Smooth muscle cell (in vitro differentiated cells): ENCODE measurements at regions not wholly inside any gene's neighbourhood (a gene's known extent, or its start where the extent isn't known, plus 50 kb on each side); places are given as distances from the start of the nearest gene placed in this dataset.

Experiments used
- DNase-seq: peaks from one replicate; lab custom pipeline; 2025; ENCODE audit not compliant: unreplicated experiment; lab: John Stamatoyannopoulos, UW
- H2AFZ ChIP-seq: fragments of 200-600 bp; sonication (generic); 2 replicates; pipeline ENCODE4 v1.6.0; 2016; ENCODE audit warnings: antibody characterized with exemption, low read depth, mild to moderate bottlenecking
- H3F3A ChIP-seq: fragments of 200-600 bp; sonication (generic); 2 replicates; pipeline ENCODE4 v1.6.0; 2017; ENCODE audit warnings: antibody characterized with exemption, low read depth
- H3K27ac ChIP-seq: fragments of 200-600 bp; sonication (generic); 2 replicates; pipeline ENCODE4 v1.5.1; 2016; ENCODE audit warnings: low read depth, mild to moderate bottlenecking
- H3K27me3 ChIP-seq: fragments of 200-600 bp; sonication (generic); 2 replicates; pipeline ENCODE4 v1.6.1; 2016; ENCODE audit warnings: low read depth, mild to moderate bottlenecking
- H3K36me3 ChIP-seq: fragments of 200-600 bp; sonication (generic); 2 replicates; pipeline ENCODE4 v1.5.1; 2016; ENCODE audit warnings: low read depth
- H3K4me1 ChIP-seq: fragments of 200-600 bp; sonication (generic); 2 replicates; pipeline ENCODE4 v1.5.1; 2016; ENCODE audit warnings: low read depth
- H3K4me2 ChIP-seq: fragments of 200-600 bp; sonication (generic); 2 replicates; pipeline ENCODE4 v1.6.0; 2016; ENCODE audit warnings: mild to moderate bottlenecking
- H3K4me3 ChIP-seq: fragments of 200-600 bp; sonication (generic); 2 replicates; pipeline ENCODE4 v1.5.1; 2016; ENCODE audit warnings: mild to moderate bottlenecking
- H3K79me2 ChIP-seq: fragments of 200-600 bp; sonication (generic); 2 replicates; pipeline ENCODE4 v1.6.0; 2016; ENCODE audit warnings: low read depth, mild to moderate bottlenecking
- H3K9ac ChIP-seq: fragments of 200-600 bp; sonication (generic); 2 replicates; pipeline ENCODE4 v1.6.0; 2016; ENCODE audit warnings: low read depth
- H3K9me3 ChIP-seq: fragments of 200-600 bp; sonication (generic); replicated peaks from 2 replicates; pipeline ENCODE4 v1.5.1; 2016; ENCODE audit warnings: low read depth
- H4K20me1 ChIP-seq: fragments of 200-600 bp; sonication (generic); 2 replicates; pipeline ENCODE4 v1.6.0; 2016; ENCODE audit warnings: low read depth
- CTCF ChIP-seq: fragments of 200-600 bp; sonication (generic); IDR thresholded peaks from 2 replicates; pipeline ENCODE4 v1.5.1; 2017; ENCODE audit warnings: borderline replicate concordance, mild to moderate bottlenecking, antibody characterized with exemption; ENCODE audit not compliant: insufficient read depth, poor library complexity, severe bottlenecking
- WGBS: methylation state at CpG from one replicate; pipeline ENCODE4 v1.1.7; 2016; ENCODE audit warnings: low lambda C conversion rate; 5-methylcytosine and 5-hydroxymethylcytosine counted together

GRCh38 chr10:30227481-30227880 is 121.6 kb downstream of the MTPAP start:
- no peaks in the 10 kb centered on the region for H3K79me2 ChIP-seq
- no peaks in the 10 kb centered on the region for H3F3A ChIP-seq
- no peak overlapping the region for H3K4me2 ChIP-seq
- H3K27me3 ChIP-seq, result no peaks in the 10 kb centered on the region
- no peaks in the 10 kb centered on the region for H3K36me3 ChIP-seq
- H3K4me3 ChIP-seq, result no peak overlapping the region
- WGBS, result 80% methylated on average over 6 of the region's 6 CpGs
- H3K9ac ChIP-seq, result no peak overlapping the region
- DNase-seq, result no peak
- TF ChIP-seq CTCF, result no peak
- H2AFZ ChIP-seq, result no peak overlapping the region
- H4K20me1 ChIP-seq, result no peaks in the 10 kb centered on the region
- no peaks in the 10 kb centered on the region for H3K9me3 ChIP-seq
- H3K4me1 ChIP-seq, result no peaks in the 10 kb centered on the region
- H3K27ac ChIP-seq, result no peak overlapping the region

- Histone ChIP-seq H3K79me2 (no peaks in the 10 kb centered on the region), H4K20me1 (no peaks in the 10 kb centered on the region), H3F3A (no peaks in the 10 kb centered on the region), H3K4me2 (no peak overlapping the region), H3K27ac (no peak overlapping the region), H3K9ac (no peak overlapping the region), H3K4me3 (no peak overlapping the region), H3K27me3 (no peaks in the 10 kb centered on the region), H3K9me3 (no peaks in the 10 kb centered on the region), H2AFZ (no peak overlapping the region), H3K4me1 (no peaks in the 10 kb centered on the region), H3K36me3 (no peaks in the 10 kb centered on the region)
- 63% methylated on average over 17 of the region's 17 CpGs for WGBS
- no peak for TF ChIP-seq CTCF
- DNase-seq, result no peak
These were observed 128.9 kb downstream of the MTPAP start for GRCh38 chr10:30219971-30220751.

- TF ChIP-seq CTCF, result no peak
- Histone ChIP-seq H3K36me3 (no peaks in the 10 kb centered on the region), H3K4me1 (no peaks in the 10 kb centered on the region), H3K9ac (no peak overlapping the region), H3K9me3 (no peaks in the 10 kb centered on the region), H3K4me3 (no peak overlapping the region), H3K4me2 (no peak overlapping the region), H3K27ac (no peak overlapping the region), H3F3A (no peaks in the 10 kb centered on the region), H4K20me1 (no peaks in the 10 kb centered on the region), H3K27me3 (no peaks in the 10 kb centered on the region), H2AFZ (no peak overlapping the region), H3K79me2 (no peaks in the 10 kb centered on the region)
- 87% methylated on average over 4 of the region's 4 CpGs for WGBS
- DNase-seq, result no peak
These were observed 132.3 kb downstream of the MTPAP start for GRCh38 chr10:30216821-30217220.

GRCh38 chr10:30215623-30216022 is 133.5 kb downstream of the MTPAP start:
- DNase-seq, result no peak
- no peak overlapping the region for H3K27ac ChIP-seq
- H3K9me3 ChIP-seq, result no peaks in the 10 kb centered on the region
- H3F3A ChIP-seq, result no peaks in the 10 kb centered on the region
- no peaks in the 10 kb centered on the region for H3K27me3 ChIP-seq
- H3K36me3 ChIP-seq, result no peaks in the 10 kb centered on the region
- no peak overlapping the region for H3K9ac ChIP-seq
- no peak overlapping the region for H3K4me2 ChIP-seq
- no peaks in the 10 kb centered on the region for H4K20me1 ChIP-seq
- 86% methylated on average over 8 of the region's 8 CpGs for WGBS
- H3K79me2 ChIP-seq, result no peaks in the 10 kb centered on the region
- H2AFZ ChIP-seq, result no peak overlapping the region
- no peak overlapping the region for H3K4me3 ChIP-seq
- no peak for TF ChIP-seq CTCF
- no peaks in the 10 kb centered on the region for H3K4me1 ChIP-seq
